GM19324 (cell line): ENCODE measurements at regions not wholly inside any gene's neighbourhood (a gene's known extent, or its start where the extent isn't known, plus 50 kb on each side); places are given as distances from the start of the nearest gene placed in this dataset.

Experiments
- ATAC-seq: cut with Tn5 transposase; IDR thresholded peaks from one replicate; pipeline ENCODE4 v1.9.1; 2021; ENCODE audit warnings: mild to moderate bottlenecking, moderate library complexity; ENCODE audit not compliant: unreplicated experiment, low FRiP score

GRCh38 chr5:124665035-124665434 is 81.4 kb downstream of the ZNF608 start:
- ATAC-seq = no peak

- no peak for ATAC-seq
These were observed 82.2 kb downstream of the ZNF608 start for GRCh38 chr5:124664287-124664686.

GRCh38 chr5:124663101-124663506 is 83.3 kb downstream of the ZNF608 start:
- no peak for ATAC-seq

GRCh38 chr5:124662181-124662781 is 84.2 kb downstream of the ZNF608 start:
- no peak for ATAC-seq

- no peak for ATAC-seq
These were observed 84.9 kb downstream of the ZNF608 start for GRCh38 chr5:124661317-124662141.

- ATAC-seq = no peak
These were observed 86.0 kb downstream of the ZNF608 start for GRCh38 chr5:124660229-124661093.

GRCh38 chr5:124659798-124660197 is 86.6 kb downstream of the ZNF608 start:
- ATAC-seq = no peak

GRCh38 chr5:124658867-124659557 is 87.4 kb downstream of the ZNF608 start:
- ATAC-seq = no peak

GRCh38 chr5:124655921-124656511 is 90.4 kb downstream of the ZNF608 start:
- ATAC-seq = no peak

- no peak for ATAC-seq
These were observed 91.1 kb downstream of the ZNF608 start for GRCh38 chr5:124655251-124655917.

- no peak for ATAC-seq
These were observed 92.0 kb downstream of the ZNF608 start for GRCh38 chr5:124654418-124654817.

GRCh38 chr5:124653666-124654065 is 92.8 kb downstream of the ZNF608 start:
- no peak for ATAC-seq

- no peak for ATAC-seq
These were observed 93.5 kb downstream of the ZNF608 start for GRCh38 chr5:124652892-124653441.

- no peak for ATAC-seq
These were observed 94.0 kb downstream of the ZNF608 start for GRCh38 chr5:124652514-124652819.

- ATAC-seq = peak; percentile 35
These were observed 94.6 kb downstream of the ZNF608 start for GRCh38 chr5:124651663-124652513.

GRCh38 chr5:124650951-124651662 is 95.3 kb downstream of the ZNF608 start:
- ATAC-seq = no peak

GRCh38 chr5:124650147-124650561 is 96.3 kb downstream of the ZNF608 start:
- ATAC-seq = peak; percentile 69
